ENCODE measurements at regions not wholly inside any gene's neighbourhood (a gene's known extent, or its start where the extent isn't known, plus 50 kb on each side); places are given as distances from the start of the nearest gene placed in this dataset.

GRCh38 chr5:4866131-4866659 is 273.9 kb upstream of the ADAMTS16 start:
- TF ChIP-seq, protein P1, sequence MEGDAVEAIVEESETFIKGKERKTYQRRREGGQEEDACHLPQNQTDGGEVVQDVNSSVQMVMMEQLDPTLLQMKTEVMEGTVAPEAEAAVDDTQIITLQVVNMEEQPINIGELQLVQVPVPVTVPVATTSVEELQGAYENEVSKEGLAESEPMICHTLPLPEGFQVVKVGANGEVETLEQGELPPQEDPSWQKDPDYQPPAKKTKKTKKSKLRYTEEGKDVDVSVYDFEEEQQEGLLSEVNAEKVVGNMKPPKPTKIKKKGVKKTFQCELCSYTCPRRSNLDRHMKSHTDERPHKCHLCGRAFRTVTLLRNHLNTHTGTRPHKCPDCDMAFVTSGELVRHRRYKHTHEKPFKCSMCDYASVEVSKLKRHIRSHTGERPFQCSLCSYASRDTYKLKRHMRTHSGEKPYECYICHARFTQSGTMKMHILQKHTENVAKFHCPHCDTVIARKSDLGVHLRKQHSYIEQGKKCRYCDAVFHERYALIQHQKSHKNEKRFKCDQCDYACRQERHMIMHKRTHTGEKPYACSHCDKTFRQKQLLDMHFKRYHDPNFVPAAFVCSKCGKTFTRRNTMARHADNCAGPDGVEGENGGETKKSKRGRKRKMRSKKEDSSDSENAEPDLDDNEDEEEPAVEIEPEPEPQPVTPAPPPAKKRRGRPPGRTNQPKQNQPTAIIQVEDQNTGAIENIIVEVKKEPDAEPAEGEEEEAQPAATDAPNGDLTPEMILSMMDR (IDR thresholded peaks at IDR 0.05; ENCODE audit: insufficient read depth, low read depth, low read length), result no peak
- no peak for TF ChIP-seq EZH2 (IDR thresholded peaks at IDR 0.05; ENCODE audit: insufficient read depth, low read length)

DNA sequence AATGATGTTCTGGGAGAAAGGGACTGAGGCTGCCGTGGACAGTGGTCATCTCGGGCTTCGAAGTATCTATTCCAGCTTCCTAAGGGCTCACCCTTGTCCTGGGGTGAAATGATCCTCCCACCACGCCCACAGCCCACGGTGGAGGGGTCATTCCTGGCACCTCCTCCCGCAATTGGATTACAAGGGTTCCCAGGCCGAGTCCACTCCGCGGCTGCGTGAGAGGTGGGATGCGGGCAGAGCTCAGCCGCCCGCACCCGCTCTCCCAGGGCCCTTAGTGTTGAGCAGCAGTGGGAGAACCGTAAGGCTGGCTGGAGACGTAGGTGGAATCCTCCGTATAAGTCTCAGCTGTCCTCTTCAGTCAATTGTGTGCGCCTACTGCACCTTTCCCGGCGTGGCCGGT is 273.3 kb upstream of the ADAMTS16 start:
- Mint-ChIP-seq H3K9me3 (ENCODE audit: unreplicated experiment) (peaks cover 2% of the 10 kb centered on the region), H3K4me1 (ENCODE audit: low read depth, unreplicated experiment) (no peaks in the 10 kb centered on the region), H3K4me3 (ENCODE audit: unreplicated experiment) (no peak overlapping the region), H3K27me3 (ENCODE audit: low read depth, unreplicated experiment) (peaks cover 5% of the 10 kb centered on the region), H3K36me3 (ENCODE audit: low read depth, unreplicated experiment) (no peaks in the 10 kb centered on the region), H3K27ac (ENCODE audit: unreplicated experiment) (no peak overlapping the region)
- Histone ChIP-seq H3K9ac (ENCODE audit: low read length) (no peak overlapping the region), H3K27ac (ENCODE audit: low read depth, low read length) (no peak overlapping the region), H2AFZ (ENCODE audit: low read depth, low read length) (no peak overlapping the region), H3K4me1 (ENCODE audit: insufficient read depth, low read length) (no peaks in the 10 kb centered on the region), H3K27me3 (ENCODE audit: insufficient read depth, low read length) (no peaks in the 10 kb centered on the region), H3K79me2 (ENCODE audit: insufficient read depth, low read length) (no peaks in the 10 kb centered on the region), H4K20me1 (ENCODE audit: insufficient read depth, low read length) (no peaks in the 10 kb centered on the region), H3K9me3 (ENCODE audit: insufficient read depth, low read depth, low read length) (peaks cover 5% of the 10 kb centered on the region), H3K4me2 (ENCODE audit: low read length) (no peak overlapping the region), H3K36me3 (ENCODE audit: insufficient read depth, low read length) (no peaks in the 10 kb centered on the region), H3K4me3 (ENCODE audit: insufficient read depth, low read depth, low read length) (no peak overlapping the region)
- TF ChIP-seq, protein P1 (IDR thresholded peaks at IDR 0.05; ENCODE audit: insufficient read depth, low read depth, low read length), result no peak
- no peak for TF ChIP-seq EZH2 (IDR thresholded peaks at IDR 0.05; ENCODE audit: insufficient read depth, low read length)
- FAIRE-seq (no peak), DNase-seq (ENCODE audit: low read depth) (no peak)

More at GRCh38 chr5:4866131-4866659, 273.9 kb upstream of the ADAMTS16 start:
- FAIRE-seq (no peak), DNase-seq (ENCODE audit: low read depth) (no peak)
- H4K20me1 ChIP-seq (ENCODE audit: insufficient read depth, low read length), result no peaks in the 10 kb centered on the region
- H3K79me2 ChIP-seq (ENCODE audit: insufficient read depth, low read length), result no peaks in the 10 kb centered on the region
- no peak overlapping the region for H3K4me3 ChIP-seq (ENCODE audit: insufficient read depth, low read depth, low read length)
- H2AFZ ChIP-seq (ENCODE audit: low read depth, low read length), result no peak overlapping the region
- no peaks in the 10 kb centered on the region for H3K4me1 Mint-ChIP-seq (ENCODE audit: low read depth, unreplicated experiment)
- H3K27ac ChIP-seq (ENCODE audit: low read depth, low read length), result no peak overlapping the region
- no peaks in the 10 kb centered on the region for H3K36me3 Mint-ChIP-seq (ENCODE audit: low read depth, unreplicated experiment)
- H3K4me1 ChIP-seq (ENCODE audit: insufficient read depth, low read length), result no peaks in the 10 kb centered on the region
- no peaks in the 10 kb centered on the region for H3K36me3 ChIP-seq (ENCODE audit: insufficient read depth, low read length)
- H3K4me2 ChIP-seq (ENCODE audit: low read length), result no peak overlapping the region
- no peaks in the 10 kb centered on the region for H3K27me3 ChIP-seq (ENCODE audit: insufficient read depth, low read length)
- peaks cover 5% of the 10 kb centered on the region for H3K9me3 ChIP-seq (ENCODE audit: insufficient read depth, low read depth, low read length)
- no peak overlapping the region for H3K4me3 Mint-ChIP-seq (ENCODE audit: unreplicated experiment)
- peaks cover 2% of the 10 kb centered on the region for H3K27me3 Mint-ChIP-seq (ENCODE audit: low read depth, unreplicated experiment)
- H3K9ac ChIP-seq (ENCODE audit: low read length), result no peak overlapping the region
- H3K9me3 Mint-ChIP-seq (ENCODE audit: unreplicated experiment), result peaks cover 2% of the 10 kb centered on the region
- H3K27ac Mint-ChIP-seq (ENCODE audit: unreplicated experiment), result no peak overlapping the region

DNA sequence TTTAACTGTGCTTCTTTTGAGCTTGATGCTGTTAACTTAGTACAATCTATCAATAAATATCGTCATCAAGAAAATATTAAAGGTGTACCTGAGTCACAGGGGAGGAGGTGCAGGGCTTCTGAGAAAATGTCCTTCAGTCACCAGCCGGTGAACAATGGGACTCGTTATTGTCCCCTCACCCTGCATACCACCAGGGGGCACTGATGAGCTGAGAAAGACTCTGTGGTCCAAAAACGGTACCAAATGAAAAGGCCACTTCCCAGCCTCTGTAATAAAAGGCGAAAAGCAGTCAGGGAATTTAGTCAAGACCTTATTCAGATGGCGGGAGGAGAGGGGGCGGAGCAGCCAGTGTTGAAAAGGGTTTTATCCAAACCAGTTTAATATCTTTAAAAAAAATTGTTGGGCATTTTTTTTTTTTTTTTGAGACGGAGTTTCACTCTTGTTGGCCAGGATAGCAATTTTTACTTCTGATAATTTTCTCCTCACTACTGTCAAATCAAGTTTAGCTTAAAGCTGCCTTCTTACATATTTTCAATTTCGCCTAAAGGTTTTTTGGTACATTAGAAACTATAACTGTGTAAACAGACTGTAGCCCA is 271.9 kb upstream of the ADAMTS16 start:
- H2AFZ ChIP-seq (ENCODE audit: low read depth, low read length), result no peak overlapping the region

More for the DNA sequence above, 271.9 kb upstream of the ADAMTS16 start:
- DNase-seq (ENCODE audit: low read depth) (peak; percentile 19), FAIRE-seq (no peak)
- Histone ChIP-seq H3K9me3 (ENCODE audit: insufficient read depth, low read depth, low read length) (peaks cover 5% of the 10 kb centered on the region), H4K20me1 (ENCODE audit: insufficient read depth, low read length) (no peaks in the 10 kb centered on the region), H3K27ac (ENCODE audit: low read depth, low read length) (no peak overlapping the region), H3K9ac (ENCODE audit: low read length) (no peak overlapping the region), H3K4me3 (ENCODE audit: insufficient read depth, low read depth, low read length) (no peak overlapping the region), H3K79me2 (ENCODE audit: insufficient read depth, low read length) (no peaks in the 10 kb centered on the region), H3K36me3 (ENCODE audit: insufficient read depth, low read length) (no peaks in the 10 kb centered on the region), H3K27me3 (ENCODE audit: insufficient read depth, low read length) (peaks cover 2% of the 10 kb centered on the region), H3K4me1 (ENCODE audit: insufficient read depth, low read length) (no peaks in the 10 kb centered on the region), H3K4me2 (ENCODE audit: low read length) (no peak overlapping the region)
- H3K36me3 Mint-ChIP-seq (ENCODE audit: low read depth, unreplicated experiment), result no peaks in the 10 kb centered on the region
- no peak overlapping the region for H3K27ac Mint-ChIP-seq (ENCODE audit: unreplicated experiment)
- TF ChIP-seq EZH2 (IDR thresholded peaks at IDR 0.05; ENCODE audit: insufficient read depth, low read length), result no peak
- TF ChIP-seq, protein P1 (IDR thresholded peaks at IDR 0.05; ENCODE audit: insufficient read depth, low read depth, low read length), result peak; percentile 85
- H3K4me3 Mint-ChIP-seq (ENCODE audit: unreplicated experiment), result no peak overlapping the region
- H3K9me3 Mint-ChIP-seq (ENCODE audit: unreplicated experiment), result peaks cover 2% of the 10 kb centered on the region
- no peaks in the 10 kb centered on the region for H3K4me1 Mint-ChIP-seq (ENCODE audit: low read depth, unreplicated experiment)
- peaks cover 5% of the 10 kb centered on the region for H3K27me3 Mint-ChIP-seq (ENCODE audit: low read depth, unreplicated experiment)
